Ishikawa (cell line): ENCODE measurements at regions not wholly inside any gene's neighbourhood (a gene's known extent, or its start where the extent isn't known, plus 50 kb on each side); places are given as distances from the start of the nearest gene placed in this dataset.

Experiments used
- CEBPB ChIP-seq: IDR thresholded peaks from 2 replicates; pipeline ENCODE4 v1.6.1; 2012
- CREB1 ChIP-seq: IDR thresholded peaks from 2 replicates; pipeline ENCODE4 v1.6.1; 2012; ENCODE audit warnings: low read depth
- EGR1 ChIP-seq: IDR thresholded peaks from 2 replicates; pipeline ENCODE4 v1.6.1; 2012
- EP300 ChIP-seq: IDR thresholded peaks from 2 replicates; pipeline ENCODE4 v1.6.1; 2012; ENCODE audit warnings: borderline replicate concordance
- FOXM1 ChIP-seq: IDR thresholded peaks from 2 replicates; pipeline ENCODE4 v1.6.1; 2012; ENCODE audit warnings: low read depth, borderline replicate concordance
- MAX ChIP-seq: IDR thresholded peaks from 2 replicates; pipeline ENCODE4 v1.6.1; 2012
- NFIC ChIP-seq: IDR thresholded peaks from 2 replicates; pipeline ENCODE4 v1.6.1; 2012
- RAD21 ChIP-seq: IDR thresholded peaks from 2 replicates; pipeline ENCODE4 v1.6.1; 2012; ENCODE audit warnings: low read depth
- REST ChIP-seq: IDR thresholded peaks from 2 replicates; pipeline ENCODE4 v1.6.1; 2012; ENCODE audit warnings: low read depth, mild to moderate bottlenecking
- TAF1 ChIP-seq: IDR thresholded peaks from 2 replicates; pipeline ENCODE4 v1.6.1; 2012; ENCODE audit warnings: low read depth, mild to moderate bottlenecking
- TCF12 ChIP-seq: IDR thresholded peaks from 2 replicates; pipeline ENCODE4 v1.6.1; 2012; ENCODE audit warnings: low read depth
- TEAD4 ChIP-seq: IDR thresholded peaks from 2 replicates; pipeline ENCODE4 v1.6.1; 2012
- YY1 ChIP-seq: IDR thresholded peaks from 2 replicates; pipeline ENCODE4 v1.6.1; 2012; ENCODE audit warnings: low read depth
- ZBTB7A ChIP-seq: IDR thresholded peaks from 2 replicates; pipeline ENCODE4 v1.6.1; 2012; ENCODE audit warnings: low read depth
- TF ChIP-seq, protein P1 (sequence below): IDR thresholded peaks from 2 replicates; pipeline ENCODE4 v1.6.1; 2012

DNA sequence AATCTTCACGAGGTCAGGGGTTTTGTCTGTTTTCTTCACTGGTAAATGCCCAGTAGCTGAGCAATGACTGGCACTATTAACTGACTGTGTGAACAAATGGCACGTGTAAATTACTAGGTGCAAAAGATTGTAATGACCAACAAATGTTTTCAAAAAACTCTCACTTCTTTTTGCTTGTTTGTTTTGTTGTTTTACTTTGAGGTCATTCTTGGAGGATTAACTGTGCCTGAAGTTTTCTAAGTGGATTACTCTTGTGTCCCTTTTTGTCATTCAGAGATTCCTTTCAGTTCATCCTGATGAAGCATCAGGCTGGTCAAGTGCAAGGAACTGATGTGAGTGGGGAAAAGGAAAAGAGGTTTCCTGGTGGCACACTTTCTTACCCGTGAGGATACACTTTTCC, 74.4 kb upstream of the PPP1R3C start:
- TF ChIP-seq, protein P1, sequence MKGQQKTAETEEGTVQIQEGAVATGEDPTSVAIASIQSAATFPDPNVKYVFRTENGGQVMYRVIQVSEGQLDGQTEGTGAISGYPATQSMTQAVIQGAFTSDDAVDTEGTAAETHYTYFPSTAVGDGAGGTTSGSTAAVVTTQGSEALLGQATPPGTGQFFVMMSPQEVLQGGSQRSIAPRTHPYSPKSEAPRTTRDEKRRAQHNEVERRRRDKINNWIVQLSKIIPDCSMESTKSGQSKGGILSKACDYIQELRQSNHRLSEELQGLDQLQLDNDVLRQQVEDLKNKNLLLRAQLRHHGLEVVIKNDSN: no peak
- TF ChIP-seq RAD21 (no peak), ZBTB7A (no peak), TAF1 (no peak), EP300 (no peak), EGR1 (no peak), TEAD4 (no peak)

GRCh38 chr10:91705948-91706670, 73.2 kb upstream of the PPP1R3C start:
- TF ChIP-seq MAX: no peak
- no peak for TF ChIP-seq TAF1
- TF ChIP-seq EGR1: no peak
- no peak for TF ChIP-seq TCF12
- no peak for TF ChIP-seq CREB1
- TF ChIP-seq ZBTB7A: no peak
- TF ChIP-seq REST: no peak
- no peak for TF ChIP-seq YY1
- TF ChIP-seq TEAD4: no peak
- no peak for TF ChIP-seq NFIC
- TF ChIP-seq EP300: no peak
- TF ChIP-seq FOXM1: no peak
- no peak for TF ChIP-seq RAD21
- TF ChIP-seq, protein P1: no peak
- TF ChIP-seq CEBPB: no peak

- TF ChIP-seq EGR1: no peak
- no peak for TF ChIP-seq MAX
- TF ChIP-seq, protein P1: no peak
- TF ChIP-seq TCF12: no peak
- TF ChIP-seq EP300: no peak
- no peak for TF ChIP-seq TAF1
- TF ChIP-seq REST: no peak
- no peak for TF ChIP-seq CREB1
- no peak for TF ChIP-seq ZBTB7A
- no peak for TF ChIP-seq FOXM1
- no peak for TF ChIP-seq CEBPB
- TF ChIP-seq TEAD4: no peak
Measured at GRCh38 chr10:91702620-91703019, 69.7 kb upstream of the PPP1R3C start.

DNA sequence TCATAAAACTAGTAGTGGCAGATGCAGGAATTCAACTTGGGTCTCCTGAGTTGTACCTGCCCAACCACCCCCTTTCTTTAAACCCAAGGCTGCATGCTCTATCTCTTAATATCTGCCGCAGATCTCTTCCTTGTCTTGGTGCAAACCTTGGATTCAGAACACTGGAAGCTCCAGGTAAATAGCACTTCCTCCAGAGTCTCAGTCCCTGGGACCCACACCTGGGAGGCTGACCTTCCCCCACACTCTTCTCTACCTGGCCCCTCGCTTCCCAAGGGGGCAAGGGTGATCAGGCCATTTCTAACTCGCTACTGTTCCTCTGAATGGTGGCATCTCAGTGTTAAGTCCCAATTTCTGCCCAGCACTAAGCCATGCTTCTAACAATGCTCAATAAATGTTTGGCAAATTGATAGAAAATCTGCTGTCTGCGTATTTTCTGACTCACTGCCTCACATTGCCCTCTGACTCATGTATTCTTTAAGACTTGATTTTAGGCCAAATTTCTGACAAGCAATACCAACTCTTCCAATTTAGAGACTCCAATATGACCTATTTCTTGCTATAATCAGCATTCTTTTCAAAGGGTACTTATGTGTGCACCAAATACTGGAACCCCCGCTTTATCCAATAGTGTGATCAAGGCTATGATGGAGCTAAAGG, 68.0 kb upstream of the PPP1R3C start:
- TF ChIP-seq NFIC (0 out of 2 replicates have a peak, but pooled peaks have one; percentile 33), FOXM1 (0 out of 2 replicates have a peak, but pooled peaks have one; percentile 0), RAD21 (no peak), EP300 (no peak)

GRCh38 chr10:91700273-91700672, 67.4 kb upstream of the PPP1R3C start:
- no peak for TF ChIP-seq TCF12
- 0 out of 2 replicates have a peak, but pooled peaks have one; percentile 4 for TF ChIP-seq FOXM1
- TF ChIP-seq EGR1: no peak

GRCh38 chr10:91698258-91698657, 65.4 kb upstream of the PPP1R3C start:
- no peak for TF ChIP-seq REST
- no peak for TF ChIP-seq RAD21
- no peak for TF ChIP-seq ZBTB7A
- no peak for TF ChIP-seq CREB1
- no peak for TF ChIP-seq YY1
- no peak for TF ChIP-seq EGR1
- TF ChIP-seq TEAD4: no peak
- TF ChIP-seq, protein P1: no peak
- TF ChIP-seq TAF1: no peak
- no peak for TF ChIP-seq MAX
- TF ChIP-seq FOXM1: no peak
- TF ChIP-seq TCF12: no peak
- no peak for TF ChIP-seq NFIC
- no peak for TF ChIP-seq EP300
- no peak for TF ChIP-seq CEBPB
